GM12874 (cell line): ENCODE measurements at regions not wholly inside any gene's neighbourhood (a gene's known extent, or its start where the extent isn't known, plus 50 kb on each side); places are given as distances from the start of the nearest gene placed in this dataset.

Source experiments
- TF ChIP-seq, protein P1 (sequence below): IDR thresholded peaks from 2 replicates; pipeline ENCODE4 v1.5.1; 2011; ENCODE audit warnings: low read depth, mild to moderate bottlenecking, control low read depth, low read length, moderate library complexity; ENCODE audit not compliant: insufficient read depth

DNA sequence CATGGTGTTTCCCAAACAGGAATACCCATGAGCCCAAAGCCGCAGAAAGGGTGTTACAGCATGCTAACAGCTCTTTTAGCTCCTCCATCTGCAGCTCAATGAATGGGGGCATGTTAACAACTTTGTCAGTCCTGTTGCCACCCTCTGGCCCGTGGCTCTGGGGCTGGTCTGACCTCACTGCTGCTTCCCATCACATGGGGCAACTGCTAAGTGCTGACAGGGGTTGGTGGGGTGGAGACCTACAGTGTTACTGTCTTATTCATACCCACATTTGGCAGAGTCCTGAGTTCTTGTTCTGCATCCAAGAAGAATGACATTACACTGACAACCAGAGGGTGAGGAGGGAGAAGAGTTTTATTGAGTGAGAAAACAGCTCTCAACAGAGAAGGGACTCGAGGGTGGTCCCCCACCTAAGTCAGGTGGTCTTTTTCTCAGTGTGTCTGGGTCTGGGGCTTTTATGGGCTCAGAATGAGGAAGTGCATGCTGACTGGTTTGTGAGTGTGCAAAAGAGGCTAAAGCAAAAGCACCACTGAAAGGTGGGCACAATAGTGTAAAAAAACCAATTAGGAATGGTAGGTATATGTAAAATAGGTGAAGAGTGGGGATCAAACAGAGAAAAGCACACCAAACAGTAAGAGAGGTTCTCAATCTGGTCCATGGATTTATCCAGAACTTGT is 1952.0 kb upstream of the PCDH20 start:
- TF ChIP-seq, protein P1, sequence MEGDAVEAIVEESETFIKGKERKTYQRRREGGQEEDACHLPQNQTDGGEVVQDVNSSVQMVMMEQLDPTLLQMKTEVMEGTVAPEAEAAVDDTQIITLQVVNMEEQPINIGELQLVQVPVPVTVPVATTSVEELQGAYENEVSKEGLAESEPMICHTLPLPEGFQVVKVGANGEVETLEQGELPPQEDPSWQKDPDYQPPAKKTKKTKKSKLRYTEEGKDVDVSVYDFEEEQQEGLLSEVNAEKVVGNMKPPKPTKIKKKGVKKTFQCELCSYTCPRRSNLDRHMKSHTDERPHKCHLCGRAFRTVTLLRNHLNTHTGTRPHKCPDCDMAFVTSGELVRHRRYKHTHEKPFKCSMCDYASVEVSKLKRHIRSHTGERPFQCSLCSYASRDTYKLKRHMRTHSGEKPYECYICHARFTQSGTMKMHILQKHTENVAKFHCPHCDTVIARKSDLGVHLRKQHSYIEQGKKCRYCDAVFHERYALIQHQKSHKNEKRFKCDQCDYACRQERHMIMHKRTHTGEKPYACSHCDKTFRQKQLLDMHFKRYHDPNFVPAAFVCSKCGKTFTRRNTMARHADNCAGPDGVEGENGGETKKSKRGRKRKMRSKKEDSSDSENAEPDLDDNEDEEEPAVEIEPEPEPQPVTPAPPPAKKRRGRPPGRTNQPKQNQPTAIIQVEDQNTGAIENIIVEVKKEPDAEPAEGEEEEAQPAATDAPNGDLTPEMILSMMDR = no peak

DNA sequence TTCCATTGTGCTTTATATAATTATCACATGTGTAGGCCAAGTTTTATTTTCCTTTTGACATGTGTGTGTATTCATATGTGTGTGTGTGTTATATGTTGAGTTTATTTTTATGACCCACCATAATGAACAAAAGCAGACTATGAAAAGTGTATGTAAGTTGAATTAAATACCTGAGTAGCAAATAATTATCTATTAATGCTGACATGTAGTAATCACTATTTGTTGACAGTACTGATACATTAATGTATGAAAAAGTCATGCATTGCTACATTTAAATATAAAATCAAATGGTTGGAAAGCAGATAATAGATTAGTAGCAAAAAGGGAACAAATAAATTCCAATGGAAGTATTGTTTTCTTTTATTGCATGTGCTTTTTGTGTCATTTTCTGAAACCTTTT is 1948.5 kb upstream of the PCDH20 start:
- TF ChIP-seq, protein P1 = no peak

DNA sequence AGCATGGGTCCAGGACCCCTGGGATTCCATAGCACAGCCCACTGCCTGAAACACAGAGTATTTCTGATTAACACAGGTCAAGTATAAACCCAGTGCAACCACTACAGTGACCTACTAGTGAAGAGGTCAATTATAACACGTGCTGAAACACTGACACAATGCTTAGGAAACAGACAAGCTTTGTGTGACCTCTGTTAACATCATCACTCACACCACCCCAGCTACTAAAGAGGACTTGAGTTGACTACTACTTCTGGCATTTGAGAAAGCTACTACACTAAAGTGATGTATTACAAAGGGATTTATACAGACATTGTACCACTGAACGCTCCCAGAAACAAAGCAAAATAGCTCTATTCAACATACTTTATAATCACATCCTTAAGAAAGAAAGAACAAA is 1935.9 kb upstream of the PCDH20 start:
- TF ChIP-seq, protein P1 = no peak

DNA sequence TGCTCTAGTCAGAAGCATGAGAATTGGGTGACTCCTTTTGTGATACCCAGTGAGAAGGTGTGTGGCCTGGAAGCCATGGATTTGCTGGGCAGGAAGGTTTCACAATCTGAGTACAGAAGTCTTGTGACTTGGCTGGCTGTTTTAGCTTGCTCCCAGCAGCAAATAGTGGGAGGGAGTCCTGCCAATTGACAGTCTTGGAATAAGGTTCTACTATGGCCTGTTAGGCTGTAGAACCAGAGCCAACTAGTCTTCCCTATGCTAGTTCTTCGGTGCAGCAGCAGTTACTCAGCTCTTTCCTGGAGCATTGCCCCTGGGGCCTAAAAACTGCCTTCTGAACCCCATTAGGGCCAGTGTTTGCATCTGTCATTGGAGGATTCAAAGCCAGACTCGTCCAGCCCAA is 1935.4 kb upstream of the PCDH20 start:
- TF ChIP-seq, protein P1 = no peak

DNA sequence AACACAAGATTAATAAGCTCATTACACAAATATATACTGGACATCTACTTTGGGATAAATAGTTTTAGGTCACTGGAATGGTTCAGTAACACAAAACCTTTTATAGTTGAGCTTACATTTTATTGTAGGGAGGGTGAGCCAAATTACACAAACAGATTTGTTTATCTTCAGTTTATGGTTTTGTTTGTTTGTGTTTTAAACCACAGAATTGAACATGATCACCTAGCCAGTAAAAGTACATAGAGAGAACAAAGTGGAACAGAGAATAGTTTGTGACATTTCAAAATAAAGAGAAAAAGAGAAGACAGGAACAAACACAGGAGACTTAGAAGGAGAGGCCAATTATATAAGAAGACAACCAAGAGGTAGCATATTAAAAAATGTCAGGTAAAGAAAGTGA is 1930.2 kb upstream of the PCDH20 start:
- TF ChIP-seq, protein P1 = no peak

DNA sequence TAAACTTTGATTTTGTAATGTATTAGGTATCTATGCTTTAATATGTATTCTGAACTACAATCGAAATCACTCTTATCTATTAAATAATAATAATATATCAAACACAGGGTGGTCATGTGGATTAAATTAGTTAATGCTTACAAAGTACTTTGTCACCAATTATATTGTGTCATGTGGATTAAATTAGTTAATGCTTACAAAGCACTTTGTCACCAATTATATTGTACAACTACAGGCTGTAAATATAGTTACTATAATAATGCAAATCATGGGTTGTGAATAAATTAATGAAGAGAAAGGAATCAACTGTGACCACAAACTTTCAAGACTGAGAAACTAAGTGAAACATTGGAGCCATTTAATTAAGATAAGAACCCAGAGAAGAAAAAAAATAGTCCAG is 1929.1 kb upstream of the PCDH20 start:
- TF ChIP-seq, protein P1 = no peak

DNA sequence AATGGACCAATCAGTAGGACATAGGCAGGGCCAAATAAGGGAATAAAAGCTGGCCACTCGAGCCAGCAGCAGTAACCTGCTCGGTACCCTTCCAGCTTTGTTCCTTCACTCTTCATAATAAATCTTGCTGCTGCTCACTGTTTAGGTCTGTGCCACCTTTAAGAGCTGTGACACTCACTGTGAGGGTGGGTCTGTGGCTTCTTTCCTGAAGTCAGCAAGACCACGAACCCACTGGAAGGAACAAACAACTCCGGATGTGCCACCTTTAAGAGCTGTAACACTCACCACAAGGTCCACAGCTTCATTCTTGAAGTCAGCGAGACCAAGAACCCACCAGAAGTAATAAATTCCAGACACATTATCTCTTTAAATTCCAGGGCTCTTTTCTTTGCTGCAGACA is 1922.3 kb upstream of the PCDH20 start:
- TF ChIP-seq, protein P1 = no peak
